ENCODE measurements at regions not wholly inside any gene's neighbourhood (a gene's known extent, or its start where the extent isn't known, plus 50 kb on each side); places are given as distances from the start of the nearest gene placed in this dataset.

GRCh38 chr6:22056398-22056797, 240.4 kb downstream of the PRL start:
- no peak for DNase-seq
- intact Hi-C loops (cut with DNase I): no loop called here

GRCh38 chr6:22057962-22058361, 238.9 kb downstream of the PRL start:
- intact Hi-C loops (cut with DNase I): no loop called here
- DNase-seq: no peak

- intact Hi-C loops (cut with DNase I): no loop called here
- no peak for DNase-seq
Measured at GRCh38 chr6:22059126-22059525, 237.7 kb downstream of the PRL start.

GRCh38 chr6:22059946-22060345, 236.9 kb downstream of the PRL start:
- intact Hi-C loops (cut with DNase I): no loop called here
- no peak for DNase-seq

GRCh38 chr6:22062807-22063408, 233.9 kb downstream of the PRL start:
- intact Hi-C loops (cut with DNase I): no loop called here
- peak in 41 of 42 donors; percentile 27 to 86 (median 60) for DNase-seq

GRCh38 chr6:22064558-22064957, 232.3 kb downstream of the PRL start:
- intact Hi-C loops (cut with DNase I): no loop called here
- DNase-seq: no peak

- DNase-seq: no peak
- intact Hi-C loops (cut with DNase I): no loop called here
Measured at GRCh38 chr6:22067122-22067521, 229.7 kb downstream of the PRL start.

- no peak for DNase-seq
- intact Hi-C loops (cut with DNase I): no loop called here
Measured at GRCh38 chr6:22067671-22068070, 229.2 kb downstream of the PRL start.

GRCh38 chr6:22068561-22069305, 228.1 kb downstream of the PRL start:
- no peak for DNase-seq
- intact Hi-C loops (cut with DNase I): no loop called here

- no peak for DNase-seq
- intact Hi-C loops (cut with DNase I): no loop called here
Measured at GRCh38 chr6:22069306-22069800, 227.5 kb downstream of the PRL start.

- intact Hi-C loops (cut with DNase I): no loop called here
- DNase-seq: peak in 38 of 42 donors; percentile 5 to 60 (median 34)
Measured at GRCh38 chr6:22071270-22072041, 225.4 kb downstream of the PRL start.

GRCh38 chr6:22072949-22073348, 223.9 kb downstream of the PRL start:
- intact Hi-C loops (cut with DNase I): no loop called here

GRCh38 chr6:22073516-22074198, 223.2 kb downstream of the PRL start:
- no peak for DNase-seq
- intact Hi-C loops (cut with DNase I): no loop called here

More at GRCh38 chr6:22072949-22073348, 223.9 kb downstream of the PRL start:
- no peak for DNase-seq

GRCh38 chr6:22078288-22078687, 218.5 kb downstream of the PRL start:
- intact Hi-C loops (cut with DNase I): no loop called here
- DNase-seq: no peak

- DNase-seq: no peak
- intact Hi-C loops (cut with DNase I): no loop called here
Measured at GRCh38 chr6:22078802-22079545, 217.9 kb downstream of the PRL start.

- intact Hi-C loops (cut with DNase I): no loop called here
- DNase-seq: no peak
Measured at GRCh38 chr6:22079783-22080182, 217.1 kb downstream of the PRL start.

- no peak for DNase-seq
- intact Hi-C loops (cut with DNase I): no loop called here
Measured at GRCh38 chr6:22081709-22082108, 215.1 kb downstream of the PRL start.

- intact Hi-C loops (cut with DNase I): no loop called here
- no peak for DNase-seq
Measured at GRCh38 chr6:22082218-22082617, 214.6 kb downstream of the PRL start.

- intact Hi-C loops (cut with DNase I): no loop called here
- no peak for DNase-seq
Measured at GRCh38 chr6:22083119-22083518, 213.7 kb downstream of the PRL start.

All from head of caudate nucleus (tissue), 42 donors.